ENCODE measurements at regions not wholly inside any gene's neighbourhood (a gene's known extent, or its start where the extent isn't known, plus 50 kb on each side); places are given as distances from the start of the nearest gene placed in this dataset.
"Not testable (repeated sequence)": the region's sequence is repeated elsewhere in the genome, so short reads cannot be mapped to it uniquely, and the experiment has no call there.

DNA sequence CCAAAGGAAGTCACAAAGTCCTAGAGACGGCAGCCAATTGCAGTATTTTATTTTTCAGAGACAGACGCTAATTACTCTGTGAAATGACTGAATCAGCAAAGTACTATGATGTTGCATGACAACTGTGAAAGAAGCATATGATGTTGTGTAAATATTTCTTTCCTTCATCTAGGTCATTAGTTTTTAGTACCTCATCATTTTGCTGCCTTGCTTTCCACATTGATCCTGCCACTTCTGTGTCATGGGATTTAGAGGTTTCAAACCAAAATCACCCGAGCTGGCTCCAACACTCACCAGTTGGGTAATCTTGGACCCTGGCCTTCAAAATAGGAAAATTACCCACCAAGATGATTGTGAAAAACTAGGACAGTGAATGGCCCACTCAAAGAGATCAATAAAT lies 585.2 kb downstream of the ACTL7B start:
- DNase-seq, result no peak

GRCh38 chr9:108270051-108270450 lies 585.7 kb downstream of the ACTL7B start:
- DNase-seq, result no peak

- DNase-seq, result peak; percentile 49
Measured at GRCh38 chr9:108269371-108269770, 586.4 kb downstream of the ACTL7B start.

- DNase-seq, result no peak
Measured at GRCh38 chr9:108265065-108265464, 590.7 kb downstream of the ACTL7B start.

- DNase-seq, result no peak
Measured at GRCh38 chr9:108264093-108264492, 591.7 kb downstream of the ACTL7B start.

DNA sequence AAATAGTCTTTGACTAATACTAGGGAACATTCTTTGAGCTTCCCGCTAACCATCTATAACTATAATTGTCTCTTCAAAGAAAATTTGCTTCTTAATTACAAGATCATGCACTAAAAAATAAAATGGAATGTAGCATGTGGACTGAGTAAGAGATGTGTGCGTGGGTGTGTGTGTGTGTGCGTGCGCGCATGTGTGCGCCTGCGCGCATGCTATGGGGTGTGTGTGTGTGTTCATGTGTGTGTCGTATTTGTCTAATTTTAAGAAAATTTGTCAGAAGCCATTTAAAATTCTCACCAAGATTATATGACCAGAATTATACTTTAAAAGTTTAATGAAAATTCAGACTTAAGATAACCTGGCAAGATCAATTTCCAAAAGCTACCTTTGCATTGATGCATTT lies 593.0 kb downstream of the ACTL7B start:
- no peak for DNase-seq

DNA sequence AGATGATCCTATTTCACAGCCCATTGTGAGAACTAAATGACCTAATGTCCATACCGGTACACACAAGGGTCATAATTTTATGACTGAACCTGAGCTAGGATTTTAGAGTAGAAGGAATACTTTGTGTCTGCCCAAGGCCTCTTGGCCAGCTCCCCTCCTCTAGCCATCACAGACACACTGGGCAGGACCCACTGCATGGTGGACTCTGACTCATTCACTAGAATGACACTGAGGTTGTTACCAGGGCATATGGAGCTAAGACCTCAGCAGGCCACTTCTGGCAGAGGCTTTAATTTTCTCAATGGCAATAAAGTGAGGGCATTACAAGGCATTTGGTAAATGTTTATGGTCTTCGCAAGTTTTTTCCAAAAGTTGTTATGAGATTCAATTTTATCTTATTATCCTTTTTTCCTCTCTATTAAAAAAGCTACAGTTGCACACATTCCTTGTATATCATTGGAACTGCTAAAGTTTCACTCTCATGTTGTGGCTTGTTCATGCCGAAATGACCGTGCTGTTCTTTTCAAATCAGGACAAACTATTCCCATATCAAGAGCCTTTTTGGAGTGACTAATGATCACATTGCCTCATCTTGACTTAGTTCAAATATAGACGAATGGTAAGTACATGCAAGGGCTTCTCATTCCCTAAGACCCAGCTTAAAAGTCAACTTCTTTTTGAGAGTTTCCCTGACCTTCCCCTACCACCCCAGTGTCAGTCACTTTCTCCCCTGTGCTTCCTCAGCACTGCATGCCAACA lies 595.7 kb downstream of the ACTL7B start:
- DNase-seq, result no peak

- no peak for DNase-seq
Measured at GRCh38 chr9:108258640-108259039, 597.1 kb downstream of the ACTL7B start.

GRCh38 chr9:108257382-108257781 lies 598.4 kb downstream of the ACTL7B start:
- no peak for DNase-seq

- no peak for DNase-seq
Measured at GRCh38 chr9:108254236-108254635, 601.5 kb downstream of the ACTL7B start.

GRCh38 chr9:108247391-108247790 lies 608.4 kb downstream of the ACTL7B start:
- DNase-seq, result not testable (repeated sequence)

GRCh38 chr9:108245901-108246300 lies 609.9 kb downstream of the ACTL7B start:
- no peak for DNase-seq

DNA sequence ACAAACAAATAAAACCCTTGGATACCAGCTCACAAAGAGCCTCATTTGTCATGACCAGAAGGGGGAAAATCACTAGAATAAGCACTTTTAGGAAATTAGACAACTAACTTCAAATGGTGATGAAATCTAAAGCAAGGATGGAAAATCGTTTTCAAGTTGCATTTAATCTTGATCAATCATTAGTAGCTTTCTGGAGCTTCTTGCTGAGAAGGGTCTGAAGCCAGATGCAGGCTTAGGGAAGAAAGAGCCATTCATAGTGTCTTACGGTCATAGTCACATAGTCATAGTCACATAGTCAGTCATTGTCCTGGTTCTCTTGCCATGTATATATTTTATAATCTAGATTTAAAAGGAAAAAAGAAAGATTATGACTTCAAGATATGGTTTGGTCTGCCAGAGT lies 610.5 kb downstream of the ACTL7B start:
- DNase-seq, result no peak

DNA sequence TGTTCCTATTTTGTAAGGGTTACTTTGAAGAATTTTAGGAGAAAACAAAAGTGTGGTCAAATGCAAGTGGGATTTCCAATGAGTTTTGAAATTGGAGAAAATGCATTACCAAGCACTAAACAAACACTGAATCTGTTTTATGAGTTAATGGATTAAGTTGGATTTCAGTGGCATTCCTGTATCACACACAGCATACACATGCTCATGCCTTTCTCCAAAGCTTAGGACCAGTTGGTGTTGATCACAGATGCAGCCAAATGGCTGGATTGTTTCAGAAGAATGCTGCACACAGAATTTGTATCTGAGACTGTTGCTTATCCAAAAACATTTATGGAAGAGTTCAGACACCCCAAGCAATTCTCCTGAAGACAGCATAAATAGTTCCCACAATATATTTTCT lies 611.1 kb downstream of the ACTL7B start:
- no peak for DNase-seq

- DNase-seq, result no peak
Measured at GRCh38 chr9:108241384-108242073, 614.3 kb downstream of the ACTL7B start.

- no peak for DNase-seq
Measured at GRCh38 chr9:108239696-108240321, 616.0 kb downstream of the ACTL7B start.

- DNase-seq, result peak; percentile 3
Measured at GRCh38 chr9:108235609-108236008, 620.2 kb downstream of the ACTL7B start.

GRCh38 chr9:108234811-108235210 lies 621.0 kb downstream of the ACTL7B start:
- DNase-seq, result no peak

DNA sequence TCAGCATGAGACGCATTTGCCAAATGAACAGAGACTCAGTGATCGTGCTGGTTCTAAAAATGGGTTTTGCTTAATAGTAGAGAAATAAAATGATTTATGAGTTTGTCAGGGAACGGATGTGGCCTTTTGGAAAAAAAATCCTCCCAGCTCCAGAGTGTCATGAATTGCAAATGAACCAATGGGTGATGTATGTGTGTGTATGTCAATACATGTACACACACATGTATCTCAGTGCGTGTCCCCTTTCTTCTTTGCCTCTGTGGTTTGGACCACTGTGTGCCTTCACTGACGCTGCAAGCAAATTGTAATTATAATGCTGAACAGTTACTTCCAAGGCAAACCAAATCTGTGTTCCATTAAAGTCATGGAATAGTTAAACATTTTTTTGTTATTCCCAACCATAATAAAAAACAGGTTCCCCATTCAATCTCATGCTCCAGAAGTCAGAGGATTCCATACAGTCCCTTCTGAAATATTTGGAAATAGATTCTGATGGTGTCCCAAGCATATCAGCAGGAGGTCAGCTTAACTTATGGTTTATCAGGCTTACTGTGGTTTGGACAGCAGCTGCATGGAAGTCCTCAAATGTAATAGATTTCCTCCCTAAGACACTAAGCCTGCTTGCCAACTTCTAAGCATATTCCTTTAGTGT lies 630.5 kb downstream of the ACTL7B start:
- peak; percentile 4 for DNase-seq

DNA sequence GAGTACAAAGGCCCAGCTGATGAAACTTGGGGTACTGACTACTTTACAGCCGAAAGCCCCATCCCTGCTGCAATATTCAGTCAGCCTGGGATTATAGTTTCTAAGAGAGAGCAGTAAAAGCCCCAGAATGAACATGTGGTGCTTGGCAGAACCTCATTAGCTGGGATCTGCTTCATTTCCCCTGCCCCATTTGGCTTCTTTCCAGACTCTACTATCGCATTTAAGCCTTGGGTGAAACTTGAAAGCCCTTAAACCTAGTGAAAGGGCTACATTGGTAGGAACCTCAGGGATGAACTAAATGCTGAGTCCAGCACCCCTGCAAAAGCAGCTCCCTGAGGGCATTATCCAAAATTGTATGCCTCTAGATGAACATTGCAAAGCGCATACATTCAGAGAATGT lies 631.1 kb downstream of the ACTL7B start:
- no peak for DNase-seq

DNA sequence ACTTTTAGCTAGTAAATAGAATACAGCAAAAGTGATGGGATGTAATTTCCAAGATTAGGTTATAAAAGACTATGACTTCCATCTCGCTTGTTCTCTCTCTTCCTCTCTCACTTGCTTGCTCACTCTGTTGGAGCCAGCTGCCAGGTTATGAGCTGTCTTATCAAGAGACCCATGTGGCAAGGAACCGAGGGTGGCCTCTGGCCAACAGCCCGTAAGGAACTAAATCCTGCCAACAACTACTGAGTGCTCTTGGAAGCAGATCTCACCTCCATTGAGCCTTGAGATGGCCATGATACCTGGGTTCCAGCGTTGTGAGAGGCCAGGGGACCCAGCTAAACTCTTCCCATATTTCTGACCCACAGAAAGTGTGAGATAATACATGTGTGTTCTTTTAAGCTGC lies 636.1 kb downstream of the ACTL7B start:
- DNase-seq, result peak; percentile 33

DNA sequence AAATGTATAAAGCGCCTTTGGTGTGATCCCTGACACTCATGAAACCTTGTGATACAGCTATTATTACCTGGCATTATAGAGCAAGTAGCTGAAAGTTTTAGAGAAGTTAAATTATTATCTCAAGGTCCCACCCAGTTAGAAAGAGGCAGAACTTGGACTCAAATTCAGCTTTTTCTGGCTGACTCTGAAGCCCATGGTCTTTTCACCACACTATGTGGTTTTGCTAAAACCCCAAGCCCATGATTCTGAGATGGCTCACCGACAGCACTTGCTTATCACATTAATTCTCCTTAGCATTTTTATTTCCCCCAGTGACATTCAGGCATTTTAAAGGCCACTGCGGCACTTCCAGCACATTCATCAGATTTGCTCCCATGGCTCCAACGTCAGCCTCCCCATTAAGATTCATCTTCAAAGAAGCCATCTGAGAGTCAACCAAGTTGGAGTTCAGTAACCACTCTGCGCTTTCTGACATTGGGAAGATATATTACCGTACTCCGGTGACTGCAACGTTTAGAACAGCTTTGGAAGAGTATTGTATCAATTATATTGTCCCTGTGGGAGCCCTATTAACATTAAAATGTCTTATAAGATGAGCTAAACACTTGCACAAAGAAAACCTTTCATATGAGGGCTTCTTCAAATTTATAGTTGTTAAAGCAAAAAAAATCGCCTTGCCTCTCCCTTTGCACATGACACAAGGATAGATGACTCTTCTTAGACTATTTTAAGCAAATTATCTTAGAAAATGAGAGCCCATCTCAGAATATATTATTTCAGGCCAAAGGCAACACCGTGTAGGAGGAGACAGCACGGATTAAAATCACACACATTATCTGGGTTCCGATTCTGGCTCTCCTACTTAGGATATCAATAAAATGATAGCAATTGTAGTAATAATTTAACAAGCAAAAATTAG lies 638.1 kb downstream of the ACTL7B start:
- DNase-seq, result peak; percentile 76

Data from hematopoietic multipotent progenitor cell treated with erythropoietin and hydrocortisone succinate and interleukin-3 and kit ligand, for 4 days (in vitro differentiated cells).